Transverse colon (tissue), 4 donors: ENCODE measurements at regions not wholly inside any gene's neighbourhood (a gene's known extent, or its start where the extent isn't known, plus 50 kb on each side); places are given as distances from the start of the nearest gene placed in this dataset.

Source experiments
- DNase-seq: peaks from one replicate; pipeline ENCODE4 v3.0.0-alpha.2; 2019
- H3K27ac ChIP-seq, 4 donors: fragments of 200-600 bp; sonication (generic); 2 replicates each; pipeline ENCODE4 v1.5.1; 2016 to 2018; ENCODE audit warnings: inconsistent platforms in 4 of 4
- H3K27me3 ChIP-seq: fragments of 200-600 bp; sonication (generic); 2 replicates; pipeline ENCODE4 v1.5.1; 2017; ENCODE audit warnings: inconsistent platforms
- H3K36me3 ChIP-seq, 4 donors: fragments of 200-600 bp; sonication (generic); 2 replicates each; pipeline ENCODE4 v1.5.1; 2017 to 2019; ENCODE audit warnings: inconsistent platforms in 4 of 4
- H3K4me1 ChIP-seq, 4 donors: fragments of 200-600 bp; sonication (generic); 2 replicates each; pipeline ENCODE4 v1.5.1; 2017 to 2020; ENCODE audit warnings: inconsistent platforms in 4 of 4
- H3K4me3 ChIP-seq, 4 donors: fragments of 200-600 bp; sonication (generic); 1 replicate in 1 of 4; 2 replicates in 3 of 4; pipeline versions ENCODE4 v1.5.1 to v1.6.1; 2017 to 2019; ENCODE audit warnings: inconsistent platforms in 4 of 4
- H3K9me3 ChIP-seq, 2 donors: fragments of 200-600 bp; sonication (generic); 2 replicates each; pipeline ENCODE4 v1.5.1; 2017 to 2019; ENCODE audit warnings: inconsistent platforms in 2 of 2
- EP300 ChIP-seq: sonication (generic); formaldehyde crosslinking; IDR thresholded peaks from one replicate; pipeline ENCODE4 v1.6.1; 2017; ENCODE audit warnings: antibody characterized with exemption, low read depth
- POLR2A ChIP-seq: fragments of 450-650 bp; IDR thresholded peaks from one replicate; pipeline ENCODE4 v1.6.1; 2016; ENCODE audit warnings: antibody characterized with exemption, mild to moderate bottlenecking, moderate library complexity
- POLR2AphosphoS5 ChIP-seq, 3 donors: sonication (generic); formaldehyde crosslinking; IDR thresholded peaks; one replicate each; pipeline ENCODE4 v1.6.1; 2016; ENCODE audit warnings: antibody characterized with exemption in 3 of 3
- WGBS, 2 donors: methylation state at CpG; one replicate each; pipeline ENCODE4 v1.1.5; 2018; ENCODE audit warnings: low coverage in 1 of 2; 5-methylcytosine and 5-hydroxymethylcytosine counted together
- in situ Hi-C, 4 donors: fragments of 200-750 bp; cut with MboI; loops; one replicate each; pipeline versions ENCODE4 v1.15.0 to v1.15.1; 2017; ENCODE audit warnings: low sequenced_read_pairs in 3 of 4, low pct_ligation_motif_present in 1 of 4, low pct_unique_long_range_greater_than_20kb in 1 of 4
- intact Hi-C: fragments of 100-400 bp; cut with DNase I; formaldehyde crosslinking; loops from one replicate; pipeline ENCODE4 v1.15.1; 2023; ENCODE audit warnings: low total_unique reads
- TF ChIP-seq, protein P1 (sequence below), 5 experiments: fragments of 200-600 bp in 3 of 5; fragments of 450-650 bp in 2 of 5; sonication (generic) in 3 of 5; IDR thresholded peaks; 1 replicate in 2 of 5; 2 replicates in 3 of 5; pipeline ENCODE4 v1.5.1; 2016 to 2017; ENCODE audit warnings: antibody characterized with exemption in 5 of 5, inconsistent platforms in 3 of 5, mild to moderate bottlenecking in 2 of 5, moderate library complexity in 1 of 5

DNA sequence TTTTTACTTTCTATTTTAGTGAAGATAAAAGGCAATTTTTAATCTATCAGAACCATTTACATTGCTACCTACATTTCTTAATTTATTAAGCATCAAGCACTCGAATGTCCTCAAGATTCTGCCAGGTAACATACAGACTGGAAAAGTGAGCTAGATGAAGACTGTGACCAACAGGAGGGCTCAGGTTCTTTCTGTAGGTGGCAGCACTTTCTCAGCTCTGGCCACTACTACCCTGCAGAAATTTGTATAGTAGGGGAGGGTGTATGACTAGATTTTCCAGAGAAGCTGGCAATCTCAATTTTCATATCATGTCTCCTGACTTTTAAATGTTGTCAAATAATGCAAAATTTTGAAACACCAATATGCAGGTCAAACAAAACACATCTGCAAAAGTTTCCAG is 165.0 kb upstream of the SUCLG2 start:
- Histone ChIP-seq H3K27ac (no peak overlapping the region), H3K9me3 (no peaks in the 10 kb centered on the region), H3K4me1 (no peaks in the 10 kb centered on the region), H3K36me3 (no peaks in the 10 kb centered on the region), H3K4me3 (no peak overlapping the region), H3K27me3 (no peaks in the 10 kb centered on the region)
- TF ChIP-seq, protein P1, sequence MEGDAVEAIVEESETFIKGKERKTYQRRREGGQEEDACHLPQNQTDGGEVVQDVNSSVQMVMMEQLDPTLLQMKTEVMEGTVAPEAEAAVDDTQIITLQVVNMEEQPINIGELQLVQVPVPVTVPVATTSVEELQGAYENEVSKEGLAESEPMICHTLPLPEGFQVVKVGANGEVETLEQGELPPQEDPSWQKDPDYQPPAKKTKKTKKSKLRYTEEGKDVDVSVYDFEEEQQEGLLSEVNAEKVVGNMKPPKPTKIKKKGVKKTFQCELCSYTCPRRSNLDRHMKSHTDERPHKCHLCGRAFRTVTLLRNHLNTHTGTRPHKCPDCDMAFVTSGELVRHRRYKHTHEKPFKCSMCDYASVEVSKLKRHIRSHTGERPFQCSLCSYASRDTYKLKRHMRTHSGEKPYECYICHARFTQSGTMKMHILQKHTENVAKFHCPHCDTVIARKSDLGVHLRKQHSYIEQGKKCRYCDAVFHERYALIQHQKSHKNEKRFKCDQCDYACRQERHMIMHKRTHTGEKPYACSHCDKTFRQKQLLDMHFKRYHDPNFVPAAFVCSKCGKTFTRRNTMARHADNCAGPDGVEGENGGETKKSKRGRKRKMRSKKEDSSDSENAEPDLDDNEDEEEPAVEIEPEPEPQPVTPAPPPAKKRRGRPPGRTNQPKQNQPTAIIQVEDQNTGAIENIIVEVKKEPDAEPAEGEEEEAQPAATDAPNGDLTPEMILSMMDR (IDR thresholded peaks at IDR 0.05) = peak in 2 of 5 experiments; percentile 16 to 21
- TF ChIP-seq POLR2A = no peak
- in situ Hi-C loops = no loop called here
- 43 to 50% methylated on average over 1 of the region's 1 CpG for WGBS, 2 donors
- intact Hi-C loops = no loop called here
- DNase-seq = no peak

DNA sequence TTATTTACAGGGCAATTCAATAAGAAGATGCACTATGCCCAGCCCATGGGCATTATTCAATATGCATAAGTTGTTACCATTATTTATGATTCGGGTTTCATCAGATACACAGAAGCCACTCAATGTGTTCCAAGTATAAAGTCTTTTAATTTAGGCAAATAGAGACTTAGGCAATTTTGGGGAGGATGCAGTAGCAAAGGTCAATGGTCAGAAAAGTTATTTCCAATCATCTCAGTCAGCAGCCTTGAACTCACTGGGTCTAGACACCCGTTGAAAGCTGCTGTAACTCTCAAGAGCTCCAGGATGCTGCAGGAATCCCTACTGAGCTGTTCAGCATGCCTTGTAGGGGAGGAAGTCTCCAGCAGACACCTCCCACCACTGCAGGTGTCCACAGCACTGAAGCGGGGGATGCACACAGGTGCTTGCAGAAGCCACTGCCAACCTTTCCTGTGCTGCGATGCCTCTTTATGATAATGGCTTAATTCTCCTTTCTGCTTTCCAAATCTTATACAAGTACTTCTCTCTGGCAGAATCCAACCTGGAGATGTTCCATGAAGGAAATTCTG is 155.0 kb upstream of the SUCLG2 start:
- in situ Hi-C loops = no loop called here
- no peak for DNase-seq
- Histone ChIP-seq H3K27ac (no peak overlapping the region), H3K4me1 (no peaks in the 10 kb centered on the region), H3K27me3 (no peaks in the 10 kb centered on the region), H3K36me3 (no peaks in the 10 kb centered on the region), H3K4me3 (no peak overlapping the region), H3K9me3 (no peaks in the 10 kb centered on the region)
- WGBS, 2 donors = 70 to 87% methylated on average over 2 to 4 of the region's 4 CpGs
- intact Hi-C loops = no loop called here
- no peak for TF ChIP-seq EP300
- TF ChIP-seq, protein P1 (IDR thresholded peaks at IDR 0.05) = no peak
- no peak for TF ChIP-seq POLR2A
- no peak for TF ChIP-seq POLR2AphosphoS5 (IDR thresholded peaks at IDR 0.05)

DNA sequence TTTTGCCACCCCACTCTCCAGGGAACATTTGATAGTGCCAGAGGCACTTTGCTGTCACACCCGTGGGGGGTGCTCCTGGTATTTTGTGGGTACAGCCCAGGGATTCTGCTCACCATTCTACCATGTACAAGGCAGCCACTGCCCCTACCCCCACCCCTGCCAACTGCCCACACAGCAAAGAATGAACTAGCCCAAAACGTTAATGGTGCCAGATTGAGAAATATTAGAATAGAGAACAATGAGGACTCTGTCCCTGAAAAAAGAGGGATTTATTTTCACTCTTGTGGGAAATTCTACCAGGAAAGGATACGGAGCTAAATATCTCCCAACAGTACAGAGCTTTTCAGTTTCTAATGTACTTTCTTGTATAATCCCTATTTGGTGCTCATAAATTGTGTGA is 154.5 kb upstream of the SUCLG2 start:
- H3K27me3 ChIP-seq = no peaks in the 10 kb centered on the region
- in situ Hi-C loops (no loop called here), intact Hi-C loops (no loop called here)
- DNase-seq = no peak
- TF ChIP-seq POLR2A (no peak), POLR2AphosphoS5 (IDR thresholded peaks at IDR 0.05) (no peak), EP300 (no peak)
- TF ChIP-seq, protein P1 (IDR thresholded peaks at IDR 0.05) = no peak
- 61 to 67% methylated on average over 2 to 3 of the region's 3 CpGs for WGBS, 2 donors
- H3K36me3 ChIP-seq = no peaks in the 10 kb centered on the region
- H3K27ac ChIP-seq = no peak overlapping the region
- no peak overlapping the region for H3K4me3 ChIP-seq
- no peaks in the 10 kb centered on the region for H3K4me1 ChIP-seq
- no peaks in the 10 kb centered on the region for H3K9me3 ChIP-seq

DNA sequence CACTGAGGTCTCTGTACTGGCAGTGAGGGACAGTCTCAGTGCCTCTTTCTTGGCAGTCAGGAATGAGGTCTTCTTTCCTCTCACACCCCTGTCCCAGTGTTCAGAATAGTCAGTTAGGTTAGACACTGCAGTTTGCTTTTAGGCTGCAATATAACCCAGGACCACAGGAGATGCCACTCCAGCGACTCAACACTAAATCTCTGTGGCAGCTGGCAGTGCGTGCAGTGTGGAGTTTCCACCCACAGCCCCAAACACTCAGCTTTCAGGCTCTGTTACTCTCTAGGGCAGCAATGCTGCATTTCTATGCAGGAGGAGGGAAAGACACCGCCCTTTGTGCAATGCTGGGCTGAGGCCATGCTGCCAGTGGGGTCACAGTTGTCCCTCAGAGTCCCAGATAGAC is 150.2 kb upstream of the SUCLG2 start:
- no peak for TF ChIP-seq EP300
- TF ChIP-seq, protein P1 (IDR thresholded peaks at IDR 0.05) = no peak
- no peak for TF ChIP-seq POLR2A
- no peak for TF ChIP-seq POLR2AphosphoS5 (IDR thresholded peaks at IDR 0.05)
- Histone ChIP-seq H3K27me3 (no peaks in the 10 kb centered on the region), H3K9me3 (peaks cover 6 to 7% of the 10 kb centered on the region in 2 donors), H3K4me3 (no peak overlapping the region), H3K4me1 (no peaks in the 10 kb centered on the region), H3K27ac (no peak overlapping the region), H3K36me3 (no peaks in the 10 kb centered on the region)
- 87% methylated on average over 3 of the region's 3 CpGs; no CpG with 5 or more reads in 1 of the 2 donors for WGBS, 2 donors
- intact Hi-C loops = no loop called here
- DNase-seq = no peak
- in situ Hi-C loops = no loop called here
